Ishikawa (cell line): ENCODE measurements at regions not wholly inside any gene's neighbourhood (a gene's known extent, or its start where the extent isn't known, plus 50 kb on each side); places are given as distances from the start of the nearest gene placed in this dataset.

ENCODE experiments used
- CEBPB ChIP-seq: IDR thresholded peaks from 2 replicates; pipeline ENCODE4 v1.6.1; 2012
- CREB1 ChIP-seq: IDR thresholded peaks from 2 replicates; pipeline ENCODE4 v1.6.1; 2012; ENCODE audit warnings: low read depth
- EGR1 ChIP-seq: IDR thresholded peaks from 2 replicates; pipeline ENCODE4 v1.6.1; 2012
- EP300 ChIP-seq: IDR thresholded peaks from 2 replicates; pipeline ENCODE4 v1.6.1; 2012; ENCODE audit warnings: borderline replicate concordance
- FOXM1 ChIP-seq: IDR thresholded peaks from 2 replicates; pipeline ENCODE4 v1.6.1; 2012; ENCODE audit warnings: low read depth, borderline replicate concordance
- NFIC ChIP-seq: IDR thresholded peaks from 2 replicates; pipeline ENCODE4 v1.6.1; 2012
- RAD21 ChIP-seq: IDR thresholded peaks from 2 replicates; pipeline ENCODE4 v1.6.1; 2012; ENCODE audit warnings: low read depth
- TAF1 ChIP-seq: IDR thresholded peaks from 2 replicates; pipeline ENCODE4 v1.6.1; 2012; ENCODE audit warnings: low read depth, mild to moderate bottlenecking
- TCF12 ChIP-seq: IDR thresholded peaks from 2 replicates; pipeline ENCODE4 v1.6.1; 2012; ENCODE audit warnings: low read depth
- TEAD4 ChIP-seq: IDR thresholded peaks from 2 replicates; pipeline ENCODE4 v1.6.1; 2012
- USF1 ChIP-seq: IDR thresholded peaks from 2 replicates; pipeline ENCODE4 v1.6.1; 2012
- YY1 ChIP-seq: IDR thresholded peaks from 2 replicates; pipeline ENCODE4 v1.6.1; 2012; ENCODE audit warnings: low read depth
- ZBTB7A ChIP-seq: IDR thresholded peaks from 2 replicates; pipeline ENCODE4 v1.6.1; 2012; ENCODE audit warnings: low read depth
- TF ChIP-seq, protein P1 (sequence below): IDR thresholded peaks from 2 replicates; pipeline ENCODE4 v1.6.1; 2012
- TF ChIP-seq, protein P2 (sequence below): IDR thresholded peaks from 2 replicates; pipeline ENCODE4 v1.6.1; 2012; ENCODE audit warnings: low read depth, mild to moderate bottlenecking

- TF ChIP-seq EGR1 (no peak), CEBPB (no peak), USF1 (no peak), EP300 (no peak), ZBTB7A (no peak), CREB1 (no peak), TEAD4 (no peak), TAF1 (no peak), TCF12 (no peak), FOXM1 (no peak), NFIC (no peak), YY1 (no peak), RAD21 (no peak)
- TF ChIP-seq, protein P1, sequence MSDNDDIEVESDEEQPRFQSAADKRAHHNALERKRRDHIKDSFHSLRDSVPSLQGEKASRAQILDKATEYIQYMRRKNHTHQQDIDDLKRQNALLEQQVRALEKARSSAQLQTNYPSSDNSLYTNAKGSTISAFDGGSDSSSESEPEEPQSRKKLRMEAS: no peak
- TF ChIP-seq, protein P2, sequence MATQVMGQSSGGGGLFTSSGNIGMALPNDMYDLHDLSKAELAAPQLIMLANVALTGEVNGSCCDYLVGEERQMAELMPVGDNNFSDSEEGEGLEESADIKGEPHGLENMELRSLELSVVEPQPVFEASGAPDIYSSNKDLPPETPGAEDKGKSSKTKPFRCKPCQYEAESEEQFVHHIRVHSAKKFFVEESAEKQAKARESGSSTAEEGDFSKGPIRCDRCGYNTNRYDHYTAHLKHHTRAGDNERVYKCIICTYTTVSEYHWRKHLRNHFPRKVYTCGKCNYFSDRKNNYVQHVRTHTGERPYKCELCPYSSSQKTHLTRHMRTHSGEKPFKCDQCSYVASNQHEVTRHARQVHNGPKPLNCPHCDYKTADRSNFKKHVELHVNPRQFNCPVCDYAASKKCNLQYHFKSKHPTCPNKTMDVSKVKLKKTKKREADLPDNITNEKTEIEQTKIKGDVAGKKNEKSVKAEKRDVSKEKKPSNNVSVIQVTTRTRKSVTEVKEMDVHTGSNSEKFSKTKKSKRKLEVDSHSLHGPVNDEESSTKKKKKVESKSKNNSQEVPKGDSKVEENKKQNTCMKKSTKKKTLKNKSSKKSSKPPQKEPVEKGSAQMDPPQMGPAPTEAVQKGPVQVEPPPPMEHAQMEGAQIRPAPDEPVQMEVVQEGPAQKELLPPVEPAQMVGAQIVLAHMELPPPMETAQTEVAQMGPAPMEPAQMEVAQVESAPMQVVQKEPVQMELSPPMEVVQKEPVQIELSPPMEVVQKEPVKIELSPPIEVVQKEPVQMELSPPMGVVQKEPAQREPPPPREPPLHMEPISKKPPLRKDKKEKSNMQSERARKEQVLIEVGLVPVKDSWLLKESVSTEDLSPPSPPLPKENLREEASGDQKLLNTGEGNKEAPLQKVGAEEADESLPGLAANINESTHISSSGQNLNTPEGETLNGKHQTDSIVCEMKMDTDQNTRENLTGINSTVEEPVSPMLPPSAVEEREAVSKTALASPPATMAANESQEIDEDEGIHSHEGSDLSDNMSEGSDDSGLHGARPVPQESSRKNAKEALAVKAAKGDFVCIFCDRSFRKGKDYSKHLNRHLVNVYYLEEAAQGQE: no peak
Observed at GRCh38 chr1:68770817-68771216, 273.9 kb upstream of the DEPDC1 start.

DNA sequence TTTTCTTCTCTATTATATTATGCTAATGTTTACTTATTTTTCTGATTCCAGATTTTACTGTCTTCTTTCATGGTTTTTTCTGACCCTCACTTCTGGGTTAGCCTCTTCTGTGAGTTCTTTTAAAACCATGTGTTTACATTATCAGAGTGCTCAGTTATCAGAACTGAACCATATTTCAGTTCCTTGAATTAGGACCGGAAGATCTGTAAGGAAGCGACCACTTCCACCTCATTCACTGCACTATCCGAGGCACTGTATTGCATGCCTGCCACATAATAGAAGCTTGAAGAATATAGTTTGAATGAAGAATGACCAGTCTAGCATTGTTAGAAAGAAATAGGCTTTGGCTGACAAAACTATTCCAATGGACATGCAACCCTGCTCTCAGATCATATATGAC, 281.0 kb upstream of the DEPDC1 start:
- TF ChIP-seq ZBTB7A (no peak), EGR1 (no peak), RAD21 (no peak), NFIC (no peak), FOXM1 (no peak)
- TF ChIP-seq, protein P2: no peak

DNA sequence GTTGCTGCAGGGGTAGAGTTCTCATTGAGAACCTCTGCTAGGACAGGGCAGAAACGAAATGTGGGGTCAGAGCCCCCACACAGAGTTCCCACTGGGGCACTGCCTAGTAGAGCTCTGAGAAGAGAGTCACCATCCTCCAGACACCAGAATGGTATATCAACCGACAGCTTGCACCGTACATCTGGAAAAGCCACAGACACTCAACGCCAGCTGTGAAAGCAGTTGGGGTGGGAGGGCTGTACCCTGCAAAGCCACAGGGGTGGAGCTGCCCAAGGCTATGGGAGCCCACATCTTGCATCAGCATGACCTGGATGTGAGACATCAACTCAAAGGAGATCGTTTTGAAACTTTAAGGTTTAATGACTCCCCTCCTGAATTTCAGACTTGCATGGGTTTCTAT, 284.0 kb upstream of the DEPDC1 start:
- no peak for TF ChIP-seq EGR1
- TF ChIP-seq, protein P1: no peak
- no peak for TF ChIP-seq EP300
- TF ChIP-seq USF1: no peak
- TF ChIP-seq, protein P2: no peak
- TF ChIP-seq RAD21: no peak
- no peak for TF ChIP-seq TAF1
- no peak for TF ChIP-seq NFIC
- no peak for TF ChIP-seq CREB1
- TF ChIP-seq ZBTB7A: no peak
- TF ChIP-seq TCF12: no peak
- no peak for TF ChIP-seq CEBPB
- TF ChIP-seq TEAD4: no peak
- TF ChIP-seq FOXM1: no peak
- TF ChIP-seq YY1: no peak

- TF ChIP-seq USF1 (no peak), YY1 (no peak), RAD21 (peak; percentile 29; the same call in 1 of the 2 replicates)
Observed at GRCh38 chr1:68782890-68783289, 286.0 kb upstream of the DEPDC1 start.

- TF ChIP-seq, protein P1: no peak
- TF ChIP-seq FOXM1: no peak
- no peak for TF ChIP-seq RAD21
- no peak for TF ChIP-seq CREB1
- TF ChIP-seq TCF12: no peak
- TF ChIP-seq NFIC: no peak
- TF ChIP-seq EP300: no peak
- no peak for TF ChIP-seq EGR1
- no peak for TF ChIP-seq TAF1
Observed at GRCh38 chr1:68785328-68785727, 288.4 kb upstream of the DEPDC1 start.
